ENCODE measurements at regions not wholly inside any gene's neighbourhood (a gene's known extent, or its start where the extent isn't known, plus 50 kb on each side); places are given as distances from the start of the nearest gene placed in this dataset.
"Not testable (repeated sequence)": the region's sequence is repeated elsewhere in the genome, so short reads cannot be mapped to it uniquely, and the experiment has no call there.

- DNase-seq (ENCODE audit: low read depth) = not testable (repeated sequence)
Measured at GRCh38 chr15:31669158-31669908, 342.7 kb downstream of the KLF13 start.

DNA sequence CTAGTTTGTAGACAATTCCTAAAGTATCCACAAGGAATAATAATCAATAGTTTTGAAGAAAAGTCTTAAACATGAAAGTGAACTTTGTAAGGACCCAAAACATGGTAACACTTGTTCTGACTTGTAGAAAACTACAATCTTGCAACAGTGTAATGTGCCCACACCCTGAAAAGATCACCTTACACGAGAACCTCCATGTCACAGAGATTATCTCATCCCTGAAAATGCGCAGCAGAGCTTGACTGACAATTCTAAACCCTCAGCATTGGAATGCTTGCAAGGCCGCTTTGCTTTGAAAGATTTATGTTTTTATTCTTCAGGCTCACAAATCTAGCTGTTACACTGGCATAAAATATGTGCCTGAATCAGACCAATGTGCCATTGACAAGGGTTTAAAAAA is 346.6 kb downstream of the KLF13 start:
- DNase-seq (ENCODE audit: low read depth) = not testable (repeated sequence)

- DNase-seq (ENCODE audit: low read depth) = not testable (repeated sequence)
Measured at GRCh38 chr15:31681529-31682259, 348.6 kb upstream of the CHRNA7 start.

DNA sequence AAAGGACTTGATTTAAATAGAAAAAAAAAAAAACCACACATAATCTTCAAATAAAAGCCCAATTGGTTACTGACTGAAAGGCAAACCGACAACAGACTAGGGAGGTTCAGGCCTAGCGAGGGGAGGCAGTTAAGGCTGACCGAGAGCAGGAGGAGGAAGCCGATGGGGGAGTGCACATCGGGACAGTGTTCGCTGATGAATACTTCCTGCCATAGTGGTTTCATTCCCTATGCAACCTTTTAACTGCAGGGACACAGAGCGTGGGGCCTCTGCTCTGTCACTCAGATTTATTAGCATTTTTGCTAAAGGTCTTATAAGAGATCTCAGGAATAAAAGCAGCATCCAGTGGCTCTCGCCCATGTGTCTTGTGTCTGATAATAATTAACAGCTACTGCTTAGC is 343.2 kb upstream of the CHRNA7 start:
- DNase-seq (ENCODE audit: low read depth) = not testable (repeated sequence)

DNA sequence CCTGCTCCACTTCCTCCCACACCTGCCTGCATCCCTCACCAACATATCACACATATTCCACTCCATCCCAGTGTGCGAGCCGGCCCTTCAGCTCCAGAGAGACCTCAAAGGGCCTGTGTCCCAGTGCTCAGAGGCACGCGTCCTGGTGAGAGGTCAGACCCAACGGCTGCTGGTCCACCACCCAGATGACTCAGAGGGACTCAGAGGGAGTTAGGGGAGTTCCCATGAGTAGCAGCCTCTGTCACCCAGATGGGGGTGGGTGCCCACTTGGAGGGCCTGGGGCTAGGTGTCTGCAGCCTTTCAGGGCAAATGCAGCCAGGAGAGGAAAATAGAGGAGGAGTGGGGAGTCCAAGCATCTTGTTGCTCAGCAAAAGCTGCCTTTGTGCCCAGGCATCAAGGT is 333.8 kb upstream of the CHRNA7 start:
- not testable (repeated sequence) for DNase-seq (ENCODE audit: low read depth)

DNA sequence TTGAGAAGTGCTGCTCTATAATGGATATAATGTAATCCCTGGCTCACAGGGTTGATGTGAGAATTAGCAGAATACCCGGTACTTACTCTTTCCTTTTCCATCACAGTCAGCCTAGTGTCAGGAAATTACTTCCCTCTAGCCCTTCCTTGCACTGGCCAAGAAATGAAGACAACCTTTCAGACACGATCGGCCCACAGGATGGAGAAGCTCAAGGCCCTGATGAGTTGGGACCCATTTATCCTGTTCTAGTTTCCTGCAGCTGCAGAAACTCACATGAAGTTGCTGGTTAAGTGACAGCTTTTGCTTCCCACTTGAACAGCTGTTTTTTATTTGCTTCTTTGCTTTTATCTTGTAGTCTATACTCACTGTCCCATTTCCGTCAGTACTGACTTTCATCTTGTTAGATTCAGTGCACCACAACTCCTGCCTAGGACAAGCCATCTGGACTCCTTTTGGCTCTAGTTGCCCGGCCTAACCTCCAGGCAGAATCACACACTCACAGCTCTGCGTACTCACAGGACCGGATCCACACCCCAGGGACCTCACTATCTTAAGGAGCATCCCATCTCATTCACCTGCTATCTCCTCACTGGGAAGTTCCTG is 325.1 kb upstream of the CHRNA7 start:
- DNase-seq (ENCODE audit: low read depth) = not testable (repeated sequence)

DNA sequence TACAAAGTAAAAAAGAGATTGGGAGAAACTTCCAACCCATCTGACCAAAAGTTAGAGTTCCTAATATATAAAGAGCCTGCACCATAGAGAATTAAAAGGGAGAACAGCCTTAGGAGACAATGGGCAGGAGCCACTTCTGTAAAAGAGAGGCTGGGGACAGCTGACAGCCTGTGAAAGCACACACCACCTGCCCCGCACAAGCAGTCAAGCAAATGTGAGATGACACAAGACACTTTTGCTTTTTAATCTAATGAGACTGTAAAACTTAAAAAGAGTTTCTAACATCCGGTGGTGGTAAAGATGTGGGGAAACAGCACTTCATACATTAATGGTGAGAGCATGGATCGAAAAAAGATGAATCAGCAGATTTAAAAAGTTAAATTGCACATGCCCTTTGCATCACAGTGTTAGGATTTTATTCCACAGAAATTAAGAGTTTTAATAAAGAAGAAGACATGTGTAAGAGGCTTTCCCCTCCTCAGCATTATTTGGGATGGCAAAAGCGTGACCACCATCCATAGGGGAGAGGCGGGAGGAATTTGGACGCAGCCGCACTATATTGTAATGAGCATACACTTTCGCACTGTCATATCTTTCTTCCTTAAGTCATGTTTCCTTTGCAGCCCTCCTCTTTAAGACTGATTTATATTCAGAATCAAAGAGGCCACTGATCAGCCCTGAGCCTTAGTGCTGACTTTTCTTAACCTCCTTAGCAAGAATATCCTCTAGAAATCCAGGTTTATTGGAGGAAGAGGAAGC is 322.2 kb upstream of the CHRNA7 start:
- not testable (repeated sequence) for DNase-seq (ENCODE audit: low read depth)

- not testable (repeated sequence) for DNase-seq (ENCODE audit: low read depth)
Measured at GRCh38 chr15:31708703-31709327, 321.5 kb upstream of the CHRNA7 start.

- not testable (repeated sequence) for DNase-seq (ENCODE audit: low read depth)
Measured at GRCh38 chr15:31709479-31709878, 320.8 kb upstream of the CHRNA7 start.

GRCh38 chr15:31710806-31711205 is 319.5 kb upstream of the CHRNA7 start:
- not testable (repeated sequence) for DNase-seq (ENCODE audit: low read depth)

- DNase-seq (ENCODE audit: low read depth) = not testable (repeated sequence)
Measured at GRCh38 chr15:31715208-31715607, 315.1 kb upstream of the CHRNA7 start.

- not testable (repeated sequence) for DNase-seq (ENCODE audit: low read depth)
Measured at GRCh38 chr15:31718625-31719024, 311.7 kb upstream of the CHRNA7 start.

- DNase-seq (ENCODE audit: low read depth) = not testable (repeated sequence)
Measured at GRCh38 chr15:31719396-31720022, 310.8 kb upstream of the CHRNA7 start.

GRCh38 chr15:31723019-31723418 is 307.3 kb upstream of the CHRNA7 start:
- not testable (repeated sequence) for DNase-seq (ENCODE audit: low read depth)

DNA sequence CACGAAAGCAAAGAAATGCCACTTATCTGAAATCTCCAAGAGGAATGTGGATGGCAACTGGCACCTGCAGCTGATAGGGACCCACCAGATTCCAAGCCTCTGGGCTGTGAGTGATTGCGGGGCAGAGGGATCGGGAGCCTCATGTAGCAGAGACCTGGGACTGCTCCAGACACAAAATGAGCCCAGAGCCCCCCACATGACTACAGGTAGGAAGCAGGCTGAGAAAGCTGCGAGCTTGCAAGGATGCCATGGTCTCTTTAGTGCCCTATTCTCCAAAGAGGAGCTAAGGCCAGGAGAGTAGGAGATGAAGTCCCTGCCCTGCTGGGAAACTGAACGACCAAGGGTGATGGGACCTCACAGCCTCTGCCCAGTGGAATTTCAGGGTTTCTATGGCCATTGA is 305.4 kb upstream of the CHRNA7 start:
- DNase-seq (ENCODE audit: low read depth) = not testable (repeated sequence)

GRCh38 chr15:31725619-31726018 is 304.7 kb upstream of the CHRNA7 start:
- DNase-seq (ENCODE audit: low read depth) = not testable (repeated sequence)

- DNase-seq (ENCODE audit: low read depth) = no peak
Measured at GRCh38 chr15:31727612-31728011, 302.7 kb upstream of the CHRNA7 start.

DNA sequence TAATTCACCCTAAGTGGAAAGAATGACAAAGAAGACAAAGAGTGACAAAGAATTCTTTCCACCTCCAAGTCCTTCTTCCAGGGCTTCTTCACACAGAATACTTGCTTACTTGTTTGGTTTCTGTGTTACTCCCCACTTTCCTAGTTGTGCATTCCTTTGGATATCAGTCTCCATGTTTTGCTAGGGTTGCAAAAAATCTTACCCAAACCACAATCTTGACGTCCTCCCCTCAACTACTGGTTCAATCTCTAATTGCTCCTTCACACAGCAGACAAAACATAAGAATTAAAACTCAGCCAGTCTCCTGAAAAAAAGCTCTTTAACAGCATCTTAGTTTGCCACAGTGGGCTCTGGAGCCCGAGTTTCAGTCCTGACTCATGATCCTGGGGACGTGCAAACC is 297.6 kb upstream of the CHRNA7 start:
- no peak for DNase-seq (ENCODE audit: low read depth)

DNA sequence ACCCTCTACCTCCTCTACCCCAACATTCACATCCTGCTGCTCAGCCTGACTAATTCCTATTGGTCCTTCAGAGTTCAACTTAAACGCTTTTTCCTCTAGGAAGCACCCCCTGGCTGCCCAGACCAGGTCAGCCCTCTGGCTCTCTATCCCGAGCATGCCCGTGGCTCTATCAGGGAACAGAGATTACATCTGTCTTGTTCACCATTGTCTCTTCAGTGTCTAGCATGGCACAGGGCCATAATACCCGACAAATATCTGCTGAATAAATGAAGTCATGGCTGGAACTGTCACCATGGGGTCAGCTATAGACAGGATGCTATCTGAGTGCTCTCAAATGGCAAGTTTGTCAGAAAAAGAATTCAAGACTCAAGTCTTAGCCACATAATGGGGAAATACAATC is 296.9 kb upstream of the CHRNA7 start:
- DNase-seq (ENCODE audit: low read depth) = no peak

GRCh38 chr15:31740203-31740602 is 290.1 kb upstream of the CHRNA7 start:
- DNase-seq (ENCODE audit: low read depth) = peak; percentile 33

DNA sequence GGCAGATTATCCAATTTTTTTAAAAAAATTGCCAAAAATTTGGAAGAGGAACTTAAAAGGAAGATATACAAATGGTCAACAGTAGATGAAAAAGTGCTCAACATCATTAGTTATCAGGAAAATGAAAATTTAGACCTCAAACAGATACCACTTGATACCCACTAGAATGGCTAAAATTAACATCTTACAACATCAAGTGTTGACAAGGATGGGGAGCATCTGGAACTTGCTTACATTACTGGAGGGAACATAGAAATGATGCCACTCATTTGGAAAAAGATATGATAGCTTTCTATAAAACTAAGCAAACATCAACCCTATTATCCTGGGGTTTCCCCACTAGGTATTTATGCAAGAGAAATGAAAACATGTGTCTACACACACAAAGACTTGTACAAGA is 284.5 kb upstream of the CHRNA7 start:
- DNase-seq (ENCODE audit: low read depth) = no peak
